GM12875 (cell line): ENCODE measurements at regions not wholly inside any gene's neighbourhood (a gene's known extent, or its start where the extent isn't known, plus 50 kb on each side); places are given as distances from the start of the nearest gene placed in this dataset.

ENCODE experiments used
- H3K4me3 ChIP-seq: one replicate; pipeline ENCODE4 v1.5.1; 2011; ENCODE audit warnings: low read depth, low read length, control low read depth
- TF ChIP-seq, protein P1 (sequence below): IDR thresholded peaks from 2 replicates; pipeline ENCODE4 v1.5.1; 2011; ENCODE audit warnings: low read depth, mild to moderate bottlenecking, control low read depth, inconsistent platforms, low read length, moderate library complexity, borderline replicate concordance; ENCODE audit not compliant: insufficient read depth

DNA sequence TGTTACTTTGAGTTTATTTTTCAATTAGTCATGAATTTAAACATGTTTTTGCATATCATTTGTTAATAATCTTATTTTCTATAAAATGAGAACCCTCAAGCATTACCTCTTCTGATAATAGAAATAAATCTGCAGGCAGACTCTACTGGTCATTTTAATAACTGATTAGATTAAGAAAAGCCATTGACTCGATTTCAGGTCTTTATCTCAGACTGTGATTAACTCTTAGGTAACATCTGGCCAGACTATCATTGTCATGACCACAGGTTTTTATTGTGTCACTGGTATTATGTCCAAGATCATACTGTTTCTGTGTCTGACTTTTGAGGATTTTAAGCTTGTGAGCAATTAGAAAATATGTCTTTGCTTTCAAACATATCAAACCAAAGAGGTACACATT is 83.6 kb upstream of the SLC13A1 start:
- TF ChIP-seq, protein P1, sequence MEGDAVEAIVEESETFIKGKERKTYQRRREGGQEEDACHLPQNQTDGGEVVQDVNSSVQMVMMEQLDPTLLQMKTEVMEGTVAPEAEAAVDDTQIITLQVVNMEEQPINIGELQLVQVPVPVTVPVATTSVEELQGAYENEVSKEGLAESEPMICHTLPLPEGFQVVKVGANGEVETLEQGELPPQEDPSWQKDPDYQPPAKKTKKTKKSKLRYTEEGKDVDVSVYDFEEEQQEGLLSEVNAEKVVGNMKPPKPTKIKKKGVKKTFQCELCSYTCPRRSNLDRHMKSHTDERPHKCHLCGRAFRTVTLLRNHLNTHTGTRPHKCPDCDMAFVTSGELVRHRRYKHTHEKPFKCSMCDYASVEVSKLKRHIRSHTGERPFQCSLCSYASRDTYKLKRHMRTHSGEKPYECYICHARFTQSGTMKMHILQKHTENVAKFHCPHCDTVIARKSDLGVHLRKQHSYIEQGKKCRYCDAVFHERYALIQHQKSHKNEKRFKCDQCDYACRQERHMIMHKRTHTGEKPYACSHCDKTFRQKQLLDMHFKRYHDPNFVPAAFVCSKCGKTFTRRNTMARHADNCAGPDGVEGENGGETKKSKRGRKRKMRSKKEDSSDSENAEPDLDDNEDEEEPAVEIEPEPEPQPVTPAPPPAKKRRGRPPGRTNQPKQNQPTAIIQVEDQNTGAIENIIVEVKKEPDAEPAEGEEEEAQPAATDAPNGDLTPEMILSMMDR, result no peak
- no peak overlapping the region for H3K4me3 ChIP-seq

DNA sequence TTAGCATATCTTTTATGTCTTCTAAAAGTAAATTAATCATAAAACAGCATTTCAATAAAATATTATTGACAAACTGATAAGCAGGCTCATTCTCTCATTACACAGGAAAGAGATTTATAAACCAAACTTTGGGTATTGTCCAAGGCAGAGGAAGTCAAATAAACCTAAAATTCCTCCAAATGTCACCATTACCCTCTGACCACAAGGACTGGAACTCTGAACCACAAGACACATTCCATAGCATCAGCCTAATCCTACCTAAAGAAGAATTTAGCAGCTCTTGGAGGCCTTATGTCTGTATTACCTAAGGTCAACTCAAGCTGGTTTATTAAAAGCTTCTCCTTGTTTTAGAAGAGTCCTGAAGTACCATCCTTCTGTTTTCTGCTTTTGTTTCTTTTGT is 82.4 kb upstream of the SLC13A1 start:
- TF ChIP-seq, protein P1, result no peak
- no peak overlapping the region for H3K4me3 ChIP-seq

DNA sequence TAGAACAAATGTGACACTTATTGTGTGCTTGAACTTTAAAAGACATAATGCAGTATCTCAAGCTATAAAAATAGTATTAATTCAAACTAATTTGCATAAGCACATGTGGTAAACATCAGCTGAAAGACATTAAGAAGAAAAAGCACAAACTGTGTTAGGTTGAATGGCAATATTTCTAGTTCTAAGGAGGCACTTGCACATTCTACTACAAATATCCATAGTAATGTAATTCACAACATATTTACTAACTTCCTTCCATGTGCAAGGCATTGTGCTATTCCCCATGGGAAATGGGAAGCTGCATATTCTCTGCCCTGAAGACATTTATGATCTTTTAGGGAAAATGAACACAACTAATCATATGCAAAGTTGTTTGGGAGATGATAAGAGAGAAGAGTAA is 80.2 kb upstream of the SLC13A1 start:
- TF ChIP-seq, protein P1, result no peak
- no peak overlapping the region for H3K4me3 ChIP-seq

DNA sequence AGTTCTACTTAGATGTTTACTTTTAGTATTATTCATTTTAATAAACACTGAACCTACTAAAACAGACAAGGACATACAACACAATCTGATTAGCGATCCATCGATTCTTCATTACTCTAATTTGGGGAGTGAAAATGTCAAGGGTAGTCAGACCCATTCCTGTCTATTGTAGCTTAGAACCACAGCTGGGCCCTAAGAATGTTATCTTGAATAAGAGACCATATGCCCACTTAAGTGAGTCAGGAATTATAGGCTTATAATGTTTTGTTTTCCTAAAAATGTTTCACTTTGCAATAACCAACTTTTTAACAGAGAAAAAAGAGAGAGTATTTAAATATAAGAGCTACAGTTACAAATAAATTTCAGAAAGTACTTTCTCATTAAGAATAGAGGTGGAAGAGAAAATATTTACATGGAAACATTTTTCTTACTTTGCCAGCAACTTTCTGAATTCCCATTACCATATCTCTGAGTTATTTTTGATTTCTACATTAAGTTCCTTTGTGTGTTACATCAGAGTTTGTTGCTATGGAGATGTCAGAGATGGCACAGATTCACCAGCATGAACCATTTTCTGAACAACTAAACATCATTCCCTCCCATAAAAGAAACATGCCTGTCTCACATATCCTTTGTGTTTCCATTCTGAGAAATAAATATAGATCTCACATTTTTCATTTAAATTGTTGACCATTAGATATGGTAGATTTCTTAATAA is 75.4 kb upstream of the SLC13A1 start:
- H3K4me3 ChIP-seq, result no peak overlapping the region
- TF ChIP-seq, protein P1, result no peak

DNA sequence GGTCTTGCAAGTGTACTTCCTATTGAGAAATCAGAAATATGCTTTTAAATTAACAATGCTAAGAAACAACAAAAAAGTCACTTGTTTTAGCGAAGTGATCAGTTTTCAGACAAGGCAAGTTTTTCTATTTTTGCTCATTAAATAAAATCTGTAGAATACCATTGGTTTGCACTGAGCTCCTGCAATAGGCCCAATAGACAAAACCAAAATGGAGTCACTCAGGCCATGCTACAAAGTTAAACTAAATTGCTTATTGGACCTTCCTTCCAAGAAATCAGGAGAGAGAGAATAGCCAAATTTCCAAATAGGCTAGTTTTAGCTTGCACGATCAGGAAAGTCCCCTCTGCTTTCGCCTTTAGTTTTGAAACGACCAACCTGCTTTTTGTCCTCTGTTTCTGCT is 73.4 kb upstream of the SLC13A1 start:
- TF ChIP-seq, protein P1, result no peak
- no peak overlapping the region for H3K4me3 ChIP-seq

DNA sequence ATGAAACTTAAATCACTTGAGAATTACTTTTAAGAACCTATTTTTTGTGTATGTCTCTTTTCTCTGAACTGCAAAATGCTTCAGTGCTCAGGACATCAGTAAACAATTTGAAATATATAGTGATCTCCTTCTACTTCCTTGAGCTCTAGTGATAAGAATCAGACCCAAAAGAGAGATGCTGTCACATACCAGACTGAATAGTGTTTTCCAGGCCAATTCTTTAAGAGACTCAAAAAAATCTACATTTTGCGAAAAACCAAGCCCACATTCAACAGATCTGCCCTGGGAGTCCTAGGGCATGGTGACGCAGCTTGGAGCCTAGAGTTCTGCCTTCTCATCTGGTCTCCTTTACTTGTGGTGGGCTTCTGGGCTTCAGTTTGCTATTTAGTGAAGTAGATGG is 72.1 kb upstream of the SLC13A1 start:
- TF ChIP-seq, protein P1, result no peak

DNA sequence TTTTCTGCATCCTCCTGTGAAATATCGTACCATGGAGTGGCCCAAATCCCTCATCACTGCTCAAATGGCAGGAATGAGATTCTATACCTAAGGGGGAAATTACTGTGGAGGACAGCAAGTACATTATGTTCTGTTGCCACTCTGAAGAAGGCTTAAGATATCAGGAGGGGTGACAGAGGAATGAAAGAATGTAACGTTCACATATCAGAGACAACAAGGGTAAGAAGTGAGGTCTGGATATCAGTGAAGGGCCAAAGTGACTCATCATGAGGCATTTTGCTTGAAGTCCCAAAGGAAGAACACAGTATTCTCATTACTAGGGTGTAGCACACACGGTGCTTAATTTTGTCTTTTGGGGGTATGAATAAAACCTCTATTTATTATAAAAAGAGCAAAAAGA is 71.5 kb upstream of the SLC13A1 start:
- TF ChIP-seq, protein P1, result no peak
- no peak overlapping the region for H3K4me3 ChIP-seq

More for the DNA sequence above, 72.1 kb upstream of the SLC13A1 start:
- no peak overlapping the region for H3K4me3 ChIP-seq
